Endodermal cell (in vitro differentiated cells): ENCODE measurements at regions not wholly inside any gene's neighbourhood (a gene's known extent, or its start where the extent isn't known, plus 50 kb on each side); places are given as distances from the start of the nearest gene placed in this dataset.
"Not testable (repeated sequence)": the region's sequence is repeated elsewhere in the genome, so short reads cannot be mapped to it uniquely, and the experiment has no call there.

ENCODE experiments used
- DNase-seq: peaks from one replicate; pipeline ENCODE4 v3.0.0-alpha.2; 2017
- H3K27ac ChIP-seq: 2 replicates; pipeline ENCODE4 v1.5.1; 2013; ENCODE audit warnings: mild to moderate bottlenecking, low read depth, low read length, moderate library complexity
- H3K27me3 ChIP-seq: 2 replicates; pipeline ENCODE4 v1.6.1; 2013; ENCODE audit warnings: mild to moderate bottlenecking, low read length, moderate library complexity; ENCODE audit not compliant: insufficient read depth, control insufficient read depth, poor library complexity, severe bottlenecking
- H3K36me3 ChIP-seq: 2 replicates; pipeline ENCODE4 v1.7.0; 2013; ENCODE audit warnings: mild to moderate bottlenecking, low read length, moderate library complexity; ENCODE audit not compliant: control insufficient read depth, insufficient read depth
- H3K4me1 ChIP-seq: one replicate; pipeline ENCODE4 v1.7.0; 2013; ENCODE audit warnings: low read length; ENCODE audit not compliant: control insufficient read depth, insufficient read depth
- H3K4me3 ChIP-seq: 2 replicates; pipeline ENCODE4 v1.5.1; 2013; ENCODE audit warnings: mild to moderate bottlenecking, low read length, moderate library complexity
- H3K9ac ChIP-seq: 2 replicates; pipeline ENCODE4 v1.6.1; 2013; ENCODE audit warnings: mild to moderate bottlenecking, low read length, moderate library complexity; ENCODE audit not compliant: poor library complexity, severe bottlenecking; ENCODE audit errors: extremely low read depth
- H3K9me3 ChIP-seq: 2 replicates; pipeline ENCODE4 v1.6.1; 2013; ENCODE audit warnings: mild to moderate bottlenecking, low read length, moderate library complexity; ENCODE audit not compliant: control insufficient read depth
- H3K27ac Mint-ChIP-seq: 2 replicates; pipeline ENCODE4 v1.8.0; 2020; ENCODE audit warnings: mixed read lengths
- H3K27me3 Mint-ChIP-seq: 2 replicates; pipeline ENCODE4 v1.8.0; 2021; ENCODE audit warnings: mild to moderate bottlenecking, mixed read lengths; ENCODE audit not compliant: insufficient read depth
- H3K36me3 Mint-ChIP-seq: 2 replicates; pipeline ENCODE4 v1.8.0; 2020; ENCODE audit warnings: low read depth, mixed read lengths
- H3K4me1 Mint-ChIP-seq: 2 replicates; pipeline ENCODE4 v1.8.0; 2020; ENCODE audit warnings: mixed read lengths
- H3K4me3 Mint-ChIP-seq: 2 replicates; pipeline ENCODE4 v1.8.0; 2020; ENCODE audit warnings: mild to moderate bottlenecking, moderate library complexity, mixed read lengths
- H3K9me3 Mint-ChIP-seq: 2 replicates; pipeline ENCODE4 v1.8.0; 2020; ENCODE audit warnings: mild to moderate bottlenecking, mixed read lengths
- WGBS, 2 experiments: methylation state at CpG; one replicate each; pipeline versions ENCODE4 v1.1.5 to v1.1.7; 2013; ENCODE audit warnings: missing lambda C conversion rate in 2 of 2, mixed read lengths in 1 of 2; ENCODE audit not compliant: insufficient coverage in 1 of 2, insufficient read length in 1 of 2; 5-methylcytosine and 5-hydroxymethylcytosine counted together

DNA sequence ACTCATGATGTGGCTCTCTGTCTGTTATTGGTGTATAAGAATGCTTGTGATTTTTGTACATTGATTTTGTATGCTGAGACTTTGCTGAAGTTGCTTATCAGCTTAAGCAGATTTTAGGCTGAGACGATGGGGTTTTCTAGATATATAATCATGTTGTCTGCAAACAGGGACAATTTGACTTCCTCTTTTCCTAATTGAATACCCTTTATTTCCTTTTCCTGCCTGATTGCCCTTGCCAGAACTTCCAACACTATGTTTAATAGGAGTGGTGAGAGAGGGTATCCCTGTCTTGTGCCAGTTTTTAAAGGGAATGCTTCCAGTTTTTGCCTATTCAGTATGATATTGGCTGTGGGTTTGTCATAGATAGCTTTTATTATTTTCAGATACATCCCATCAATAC is 5271.3 kb upstream of the TPTE start:
- H3K4me1 Mint-ChIP-seq, H3K9ac ChIP-seq, H3K36me3 ChIP-seq, H3K27ac Mint-ChIP-seq, H3K27me3 Mint-ChIP-seq, H3K4me3 ChIP-seq, H3K27ac ChIP-seq, H3K4me3 Mint-ChIP-seq, DNase-seq, H3K4me1 ChIP-seq, H3K27me3 ChIP-seq, H3K36me3 Mint-ChIP-seq: not testable (repeated sequence)
- H3K9me3 Mint-ChIP-seq = peaks cover 88% of the 10 kb centered on the region
- 93% methylated on average over 1 of the region's 1 CpG; no CpG with 5 or more reads in 1 of the 2 experiments for WGBS, 2 experiments
- peaks cover 33% of the 10 kb centered on the region for H3K9me3 ChIP-seq

DNA sequence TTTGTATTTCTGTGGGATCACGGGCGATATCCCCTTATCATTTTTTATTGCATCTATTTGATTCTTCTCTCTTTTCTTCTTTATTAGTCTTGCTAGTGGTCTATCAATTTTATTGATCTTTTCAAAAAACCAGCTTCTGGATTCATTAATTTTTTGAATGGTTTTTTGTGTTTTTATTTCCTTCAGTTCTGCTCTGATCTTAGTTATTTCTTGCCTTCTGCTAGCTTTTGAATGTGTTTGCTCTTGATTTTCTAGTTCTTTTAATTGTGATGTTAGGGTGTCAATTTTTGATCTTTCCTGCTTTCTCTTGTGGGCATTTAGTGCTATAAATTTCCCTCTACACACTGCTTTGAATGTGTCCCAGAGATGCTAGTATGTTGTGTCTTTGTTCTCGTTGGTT is 5270.2 kb upstream of the TPTE start:
- not testable (repeated sequence) for H3K27me3 Mint-ChIP-seq
- H3K9me3 Mint-ChIP-seq = peaks cover 78% of the 10 kb centered on the region

DNA sequence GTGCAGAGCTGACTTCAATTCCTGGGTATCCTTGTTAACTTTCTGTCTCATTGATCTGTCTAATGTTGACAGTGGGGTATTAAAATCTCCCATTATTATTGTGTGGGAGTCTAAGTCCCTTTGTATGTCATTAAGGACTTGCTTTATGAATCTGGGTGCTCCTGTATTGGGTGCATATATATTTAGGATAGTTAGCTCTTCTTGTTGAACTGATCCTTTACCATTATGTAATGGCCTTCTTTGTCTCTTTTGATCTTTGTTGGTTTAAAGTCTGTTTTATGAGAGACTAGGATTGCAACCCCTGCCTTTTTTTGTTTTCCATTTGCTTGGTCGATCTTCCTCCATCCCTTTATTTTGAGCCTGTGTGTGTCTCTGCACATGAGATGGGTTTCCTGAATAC is 5269.5 kb upstream of the TPTE start:
- H3K4me3 Mint-ChIP-seq, H3K4me1 ChIP-seq, H3K9ac ChIP-seq, H3K27ac ChIP-seq, H3K36me3 ChIP-seq, H3K4me1 Mint-ChIP-seq, H3K27me3 ChIP-seq, H3K4me3 ChIP-seq, H3K27ac Mint-ChIP-seq, H3K27me3 Mint-ChIP-seq, H3K36me3 Mint-ChIP-seq, DNase-seq: not testable (repeated sequence)
- WGBS, 2 experiments = 50 to 84% methylated on average over 1 of the region's 1 CpG
- H3K9me3 Mint-ChIP-seq = peaks cover 73% of the 10 kb centered on the region
- H3K9me3 ChIP-seq = peaks cover 22% of the 10 kb centered on the region

More for the DNA sequence above, 5270.2 kb upstream of the TPTE start:
- not testable (repeated sequence) for H3K27ac Mint-ChIP-seq, H3K4me3 ChIP-seq, H3K36me3 ChIP-seq, H3K36me3 Mint-ChIP-seq, H3K27me3 ChIP-seq, DNase-seq, H3K4me3 Mint-ChIP-seq, H3K4me1 Mint-ChIP-seq, H3K27ac ChIP-seq, H3K9ac ChIP-seq, H3K4me1 ChIP-seq
- H3K9me3 ChIP-seq = peaks cover 28% of the 10 kb centered on the region
- 71% methylated on average over 1 of the region's 3 CpGs; no CpG with 5 or more reads in 1 of the 2 experiments for WGBS, 2 experiments
